ENCODE measurements at regions not wholly inside any gene's neighbourhood (a gene's known extent, or its start where the extent isn't known, plus 50 kb on each side); places are given as distances from the start of the nearest gene placed in this dataset.
"Not testable (repeated sequence)": the region's sequence is repeated elsewhere in the genome, so short reads cannot be mapped to it uniquely, and the experiment has no call there.

- no peak overlapping the region for H3K9ac ChIP-seq (ENCODE audit: low read length)
- H3K4me1 ChIP-seq (ENCODE audit: control insufficient read depth, insufficient read depth, low read length): no peaks in the 10 kb centered on the region; the same call in 1 of the 2 replicates
- no peaks in the 10 kb centered on the region for H3K27me3 ChIP-seq (ENCODE audit: control insufficient read depth, insufficient read depth, low read length)
- peak overlapping the region; percentile 58; the same call in 1 of the 2 replicates for H3K27ac ChIP-seq (ENCODE audit: low read depth, low read length)
- no peaks in the 10 kb centered on the region for H3K9me3 ChIP-seq (ENCODE audit: control insufficient read depth, insufficient read depth, low read depth, low read length)
- H3K36me3 ChIP-seq (ENCODE audit: control insufficient read depth, insufficient read depth, low read length): no peaks in the 10 kb centered on the region
- H3K4me3 ChIP-seq (ENCODE audit: low read depth, low read length): peak overlapping the region; percentile 2; the same call in 1 of the 2 replicates
Observed at GRCh38 chr5:21613971-21614488, 1239.1 kb downstream of the CDH12 start.

- no peaks in the 10 kb centered on the region for H3K9me3 ChIP-seq (ENCODE audit: control insufficient read depth, insufficient read depth, low read depth, low read length)
- no peaks in the 10 kb centered on the region for H3K4me1 ChIP-seq (ENCODE audit: control insufficient read depth, insufficient read depth, low read length)
- H3K27me3 ChIP-seq (ENCODE audit: control insufficient read depth, insufficient read depth, low read length): no peaks in the 10 kb centered on the region
- no peak overlapping the region for H3K4me3 ChIP-seq (ENCODE audit: low read depth, low read length)
- H3K27ac ChIP-seq (ENCODE audit: low read depth, low read length): no peak overlapping the region
- H3K9ac ChIP-seq (ENCODE audit: low read length): no peak overlapping the region
- no peaks in the 10 kb centered on the region for H3K36me3 ChIP-seq (ENCODE audit: control insufficient read depth, insufficient read depth, low read length)
Observed at GRCh38 chr5:21603796-21604195, 1249.3 kb downstream of the CDH12 start.

GRCh38 chr5:21594566-21594965, 1258.6 kb downstream of the CDH12 start:
- Histone ChIP-seq H3K4me1 (ENCODE audit: control insufficient read depth, insufficient read depth, low read length) (no peaks in the 10 kb centered on the region), H3K4me3 (ENCODE audit: low read depth, low read length) (no peak overlapping the region), H3K36me3 (ENCODE audit: control insufficient read depth, insufficient read depth, low read length) (no peaks in the 10 kb centered on the region), H3K9me3 (ENCODE audit: control insufficient read depth, insufficient read depth, low read depth, low read length) (0 out of 2 replicates have a peak, but pooled peaks cover 2% of the 10 kb centered on the region), H3K27me3 (ENCODE audit: control insufficient read depth, insufficient read depth, low read length) (no peaks in the 10 kb centered on the region), H3K9ac (ENCODE audit: low read length) (no peak overlapping the region), H3K27ac (ENCODE audit: low read depth, low read length) (no peak overlapping the region)

- H3K9me3 ChIP-seq (ENCODE audit: control insufficient read depth, insufficient read depth, low read depth, low read length): 0 out of 2 replicates have a peak, but pooled peaks cover 2% of the 10 kb centered on the region
- no peaks in the 10 kb centered on the region for H3K36me3 ChIP-seq (ENCODE audit: control insufficient read depth, insufficient read depth, low read length)
- H3K9ac ChIP-seq (ENCODE audit: low read length): no peak overlapping the region
- H3K27ac ChIP-seq (ENCODE audit: low read depth, low read length): no peak overlapping the region
- H3K27me3 ChIP-seq (ENCODE audit: control insufficient read depth, insufficient read depth, low read length): no peaks in the 10 kb centered on the region
- H3K4me1 ChIP-seq (ENCODE audit: control insufficient read depth, insufficient read depth, low read length): no peaks in the 10 kb centered on the region
- no peak overlapping the region for H3K4me3 ChIP-seq (ENCODE audit: low read depth, low read length)
Observed at GRCh38 chr5:21593261-21593660, 1259.9 kb downstream of the CDH12 start.

GRCh38 chr5:21581508-21581907, 1271.6 kb downstream of the CDH12 start:
- no peak overlapping the region for H3K27ac ChIP-seq (ENCODE audit: low read depth, low read length)

GRCh38 chr5:21574961-21575360, 1278.2 kb downstream of the CDH12 start:
- H3K4me1 ChIP-seq (ENCODE audit: control insufficient read depth, insufficient read depth, low read length): no peaks in the 10 kb centered on the region
- H3K9ac ChIP-seq (ENCODE audit: low read length): no peak overlapping the region
- H3K27me3 ChIP-seq (ENCODE audit: control insufficient read depth, insufficient read depth, low read length): no peaks in the 10 kb centered on the region
- H3K36me3 ChIP-seq (ENCODE audit: control insufficient read depth, insufficient read depth, low read length): no peaks in the 10 kb centered on the region
- no peak overlapping the region for H3K27ac ChIP-seq (ENCODE audit: low read depth, low read length)
- no peaks in the 10 kb centered on the region for H3K9me3 ChIP-seq (ENCODE audit: control insufficient read depth, insufficient read depth, low read depth, low read length)
- H3K4me3 ChIP-seq (ENCODE audit: low read depth, low read length): no peak overlapping the region

More at GRCh38 chr5:21581508-21581907, 1271.6 kb downstream of the CDH12 start:
- no peaks in the 10 kb centered on the region for H3K4me1 ChIP-seq (ENCODE audit: control insufficient read depth, insufficient read depth, low read length)
- H3K36me3 ChIP-seq (ENCODE audit: control insufficient read depth, insufficient read depth, low read length): no peaks in the 10 kb centered on the region
- no peaks in the 10 kb centered on the region for H3K9me3 ChIP-seq (ENCODE audit: control insufficient read depth, insufficient read depth, low read depth, low read length)
- H3K27me3 ChIP-seq (ENCODE audit: control insufficient read depth, insufficient read depth, low read length): no peaks in the 10 kb centered on the region
- H3K4me3 ChIP-seq (ENCODE audit: low read depth, low read length): no peak overlapping the region
- no peak overlapping the region for H3K9ac ChIP-seq (ENCODE audit: low read length)

- Histone ChIP-seq H3K27me3 (ENCODE audit: control insufficient read depth, insufficient read depth, low read length) (no peaks in the 10 kb centered on the region), H3K9ac (ENCODE audit: low read length) (no peak overlapping the region), H3K4me1 (ENCODE audit: control insufficient read depth, insufficient read depth, low read length) (no peaks in the 10 kb centered on the region), H3K4me3 (ENCODE audit: low read depth, low read length) (no peak overlapping the region), H3K27ac (ENCODE audit: low read depth, low read length) (no peak overlapping the region), H3K9me3 (ENCODE audit: control insufficient read depth, insufficient read depth, low read depth, low read length) (no peaks in the 10 kb centered on the region), H3K36me3 (ENCODE audit: control insufficient read depth, insufficient read depth, low read length) (no peaks in the 10 kb centered on the region)
Observed at GRCh38 chr5:21574438-21574837, 1278.7 kb downstream of the CDH12 start.

GRCh38 chr5:21573416-21574314, 1279.5 kb downstream of the CDH12 start:
- no peaks in the 10 kb centered on the region for H3K36me3 ChIP-seq (ENCODE audit: control insufficient read depth, insufficient read depth, low read length)
- no peaks in the 10 kb centered on the region for H3K4me1 ChIP-seq (ENCODE audit: control insufficient read depth, insufficient read depth, low read length)
- no peak overlapping the region for H3K4me3 ChIP-seq (ENCODE audit: low read depth, low read length)
- H3K27ac ChIP-seq (ENCODE audit: low read depth, low read length): no peak overlapping the region
- no peak overlapping the region for H3K9ac ChIP-seq (ENCODE audit: low read length)
- H3K9me3 ChIP-seq (ENCODE audit: control insufficient read depth, insufficient read depth, low read depth, low read length): no peaks in the 10 kb centered on the region
- H3K27me3 ChIP-seq (ENCODE audit: control insufficient read depth, insufficient read depth, low read length): no peaks in the 10 kb centered on the region

GRCh38 chr5:21571196-21571595, 1281.9 kb downstream of the CDH12 start:
- not testable (repeated sequence) for H3K9ac ChIP-seq (ENCODE audit: low read length); H3K27me3 ChIP-seq (ENCODE audit: control insufficient read depth, insufficient read depth, low read length); H3K4me3 ChIP-seq (ENCODE audit: low read depth, low read length); H3K27ac ChIP-seq (ENCODE audit: low read depth, low read length); H3K9me3 ChIP-seq (ENCODE audit: control insufficient read depth, insufficient read depth, low read depth, low read length); H3K4me1 ChIP-seq (ENCODE audit: control insufficient read depth, insufficient read depth, low read length); H3K36me3 ChIP-seq (ENCODE audit: control insufficient read depth, insufficient read depth, low read length)

GRCh38 chr5:21559109-21559508, 1294.0 kb downstream of the CDH12 start:
- H3K9me3 ChIP-seq (ENCODE audit: control insufficient read depth, insufficient read depth, low read depth, low read length); H3K36me3 ChIP-seq (ENCODE audit: control insufficient read depth, insufficient read depth, low read length); H3K27me3 ChIP-seq (ENCODE audit: control insufficient read depth, insufficient read depth, low read length); H3K27ac ChIP-seq (ENCODE audit: low read depth, low read length); H3K9ac ChIP-seq (ENCODE audit: low read length); H3K4me3 ChIP-seq (ENCODE audit: low read depth, low read length); H3K4me1 ChIP-seq (ENCODE audit: control insufficient read depth, insufficient read depth, low read length): not testable (repeated sequence)

- H3K4me3 ChIP-seq (ENCODE audit: low read depth, low read length); H3K9ac ChIP-seq (ENCODE audit: low read length); H3K4me1 ChIP-seq (ENCODE audit: control insufficient read depth, insufficient read depth, low read length); H3K36me3 ChIP-seq (ENCODE audit: control insufficient read depth, insufficient read depth, low read length); H3K27ac ChIP-seq (ENCODE audit: low read depth, low read length); H3K9me3 ChIP-seq (ENCODE audit: control insufficient read depth, insufficient read depth, low read depth, low read length); H3K27me3 ChIP-seq (ENCODE audit: control insufficient read depth, insufficient read depth, low read length): not testable (repeated sequence)
Observed at GRCh38 chr5:21552263-21552662, 1300.9 kb downstream of the CDH12 start.
